ENCODE measurements at regions not wholly inside any gene's neighbourhood (a gene's known extent, or its start where the extent isn't known, plus 50 kb on each side); places are given as distances from the start of the nearest gene placed in this dataset.

- TF ChIP-seq, protein P1, sequence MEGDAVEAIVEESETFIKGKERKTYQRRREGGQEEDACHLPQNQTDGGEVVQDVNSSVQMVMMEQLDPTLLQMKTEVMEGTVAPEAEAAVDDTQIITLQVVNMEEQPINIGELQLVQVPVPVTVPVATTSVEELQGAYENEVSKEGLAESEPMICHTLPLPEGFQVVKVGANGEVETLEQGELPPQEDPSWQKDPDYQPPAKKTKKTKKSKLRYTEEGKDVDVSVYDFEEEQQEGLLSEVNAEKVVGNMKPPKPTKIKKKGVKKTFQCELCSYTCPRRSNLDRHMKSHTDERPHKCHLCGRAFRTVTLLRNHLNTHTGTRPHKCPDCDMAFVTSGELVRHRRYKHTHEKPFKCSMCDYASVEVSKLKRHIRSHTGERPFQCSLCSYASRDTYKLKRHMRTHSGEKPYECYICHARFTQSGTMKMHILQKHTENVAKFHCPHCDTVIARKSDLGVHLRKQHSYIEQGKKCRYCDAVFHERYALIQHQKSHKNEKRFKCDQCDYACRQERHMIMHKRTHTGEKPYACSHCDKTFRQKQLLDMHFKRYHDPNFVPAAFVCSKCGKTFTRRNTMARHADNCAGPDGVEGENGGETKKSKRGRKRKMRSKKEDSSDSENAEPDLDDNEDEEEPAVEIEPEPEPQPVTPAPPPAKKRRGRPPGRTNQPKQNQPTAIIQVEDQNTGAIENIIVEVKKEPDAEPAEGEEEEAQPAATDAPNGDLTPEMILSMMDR (IDR thresholded peaks at IDR 0.05): no peak
- no peak for DNase-seq (ENCODE audit: low spot score)
These were observed 314.7 kb downstream of the EPM2A start for GRCh38 chr6:145420599-145420998.

GRCh38 chr6:145423936-145424335, 311.4 kb downstream of the EPM2A start:
- no peak for ATAC-seq (ENCODE audit: insufficient number of reproducible peaks, low FRiP score, low read depth)
- TF ChIP-seq, protein P1 (IDR thresholded peaks at IDR 0.05): no peak
- DNase-seq (ENCODE audit: low spot score): no peak
- H3K36me3 ChIP-seq: no peaks in the 10 kb centered on the region
- H3K4me1 ChIP-seq (ENCODE audit: control insufficient read depth in 1 of 2, low read depth in 2 of 2): no peaks in the 10 kb centered on the region
- no peaks in the 10 kb centered on the region for H3K27me3 ChIP-seq (replicated peaks; ENCODE audit: insufficient read depth)
- H3K27ac ChIP-seq: no peak overlapping the region
- H3K4me3 ChIP-seq: no peak overlapping the region
- no peaks in the 10 kb centered on the region for H3K9me3 ChIP-seq

More at GRCh38 chr6:145420599-145420998, 314.7 kb downstream of the EPM2A start:
- no peak for ATAC-seq (ENCODE audit: insufficient number of reproducible peaks, low FRiP score, low read depth)
- Histone ChIP-seq H3K27ac (no peak overlapping the region), H3K4me1 (ENCODE audit: control insufficient read depth in 1 of 2, low read depth in 2 of 2) (no peaks in the 10 kb centered on the region), H3K9me3 (no peaks in the 10 kb centered on the region), H3K36me3 (no peaks in the 10 kb centered on the region), H3K4me3 (no peak overlapping the region), H3K27me3 (replicated peaks; ENCODE audit: insufficient read depth) (no peaks in the 10 kb centered on the region)

GRCh38 chr6:145427232-145427631, 308.1 kb downstream of the EPM2A start:
- TF ChIP-seq, protein P1 (IDR thresholded peaks at IDR 0.05): no peak
- H3K36me3 ChIP-seq: no peaks in the 10 kb centered on the region
- no peaks in the 10 kb centered on the region for H3K27me3 ChIP-seq (replicated peaks; ENCODE audit: insufficient read depth)
- no peaks in the 10 kb centered on the region for H3K4me1 ChIP-seq (ENCODE audit: control insufficient read depth in 1 of 2, low read depth in 2 of 2)
- H3K4me3 ChIP-seq: no peak overlapping the region
- ATAC-seq (ENCODE audit: insufficient number of reproducible peaks, low FRiP score, low read depth): no peak
- H3K27ac ChIP-seq: no peak overlapping the region
- DNase-seq (ENCODE audit: low spot score): no peak
- H3K9me3 ChIP-seq: no peaks in the 10 kb centered on the region

DNA sequence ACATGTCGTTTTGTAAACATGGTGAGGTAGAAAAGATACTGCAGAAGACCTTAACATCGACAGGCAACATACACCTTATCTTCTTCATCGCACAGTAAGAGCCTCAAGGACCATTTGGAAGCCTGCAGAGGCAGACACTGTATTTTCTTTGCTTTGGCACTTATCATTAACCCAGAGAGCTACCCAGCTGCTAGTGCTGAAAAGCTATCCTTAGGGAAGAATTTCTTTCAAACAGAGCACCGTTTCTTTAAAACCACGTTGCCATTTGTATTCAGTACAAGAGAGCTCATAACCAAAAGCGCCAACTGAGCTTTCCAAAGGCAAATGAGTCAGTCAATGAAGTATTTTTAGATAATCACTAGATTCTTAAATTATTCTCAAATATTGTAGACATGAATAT, 306.6 kb downstream of the EPM2A start:
- no peaks in the 10 kb centered on the region for H3K9me3 ChIP-seq
- ATAC-seq (ENCODE audit: insufficient number of reproducible peaks, low FRiP score, low read depth) (no peak), DNase-seq (ENCODE audit: low spot score) (no peak)
- H3K36me3 ChIP-seq: no peaks in the 10 kb centered on the region
- TF ChIP-seq, protein P1 (IDR thresholded peaks at IDR 0.05): no peak
- H3K27ac ChIP-seq: no peak overlapping the region
- H3K4me3 ChIP-seq: no peak overlapping the region
- H3K4me1 ChIP-seq (ENCODE audit: control insufficient read depth in 1 of 2, low read depth in 2 of 2): no peaks in the 10 kb centered on the region
- H3K27me3 ChIP-seq (replicated peaks; ENCODE audit: insufficient read depth): no peaks in the 10 kb centered on the region

GRCh38 chr6:145442110-145442509, 293.2 kb downstream of the EPM2A start:
- TF ChIP-seq, protein P1 (IDR thresholded peaks at IDR 0.05): no peak
- no peak for ATAC-seq (ENCODE audit: insufficient number of reproducible peaks, low FRiP score, low read depth)
- peaks cover 16% of the 10 kb centered on the region for H3K9me3 ChIP-seq

More at GRCh38 chr6:145442110-145442509, 293.2 kb downstream of the EPM2A start:
- H3K27me3 ChIP-seq (replicated peaks; ENCODE audit: insufficient read depth): no peaks in the 10 kb centered on the region
- no peak overlapping the region for H3K4me3 ChIP-seq
- H3K27ac ChIP-seq: no peak overlapping the region
- no peak for DNase-seq (ENCODE audit: low spot score)
- H3K4me1 ChIP-seq (ENCODE audit: control insufficient read depth in 1 of 2, low read depth in 2 of 2): no peaks in the 10 kb centered on the region
- no peaks in the 10 kb centered on the region for H3K36me3 ChIP-seq
